WTC11 (cell line): ENCODE measurements at regions not wholly inside any gene's neighbourhood (a gene's known extent, or its start where the extent isn't known, plus 50 kb on each side); places are given as distances from the start of the nearest gene placed in this dataset.

Experiments
- ATAC-seq: fragments of 200-7000 bp; cut with Tn5 transposase; 2 replicates; pipeline ENCODE4 v1.10.0; 2021; ENCODE audit warnings: mild to moderate bottlenecking, moderate library complexity
- CTCF ChIA-PET: fragments of 300-600 bp; sonication (Branson Sonifier 250); formaldehyde crosslinking; loops from one replicate; lab custom pipeline; 2021; ENCODE audit warnings: antibody characterized with exemption; lab: Charles Lee
- POLR2A ChIA-PET: fragments of 350-600 bp; sonication (Branson Sonifier 250); formaldehyde crosslinking; loops from one replicate; lab custom pipeline; 2021; ENCODE audit warnings: antibody characterized with exemption; lab: Charles Lee
- DNase-seq: peaks from one replicate; pipeline ENCODE4 v3.0.0; 2021; ENCODE audit warnings: low spot score
- H3K27ac Mint-ChIP-seq: 2 replicates; pipeline ENCODE4 v1.8.0; 2021; ENCODE audit warnings: mixed read lengths
- H3K27me3 Mint-ChIP-seq: 2 replicates; pipeline ENCODE4 v1.8.0; 2021; ENCODE audit warnings: low read depth, mild to moderate bottlenecking, moderate library complexity, mixed read lengths
- H3K36me3 Mint-ChIP-seq: 2 replicates; pipeline ENCODE4 v1.8.0; 2021; ENCODE audit warnings: mixed read lengths
- H3K4me1 Mint-ChIP-seq: 2 replicates; pipeline ENCODE4 v1.8.0; 2022; ENCODE audit warnings: mixed read lengths
- H3K4me3 Mint-ChIP-seq: 2 replicates; pipeline ENCODE4 v1.8.0; 2021; ENCODE audit warnings: mild to moderate bottlenecking, moderate library complexity, mixed read lengths
- H3K9me3 Mint-ChIP-seq: 2 replicates; pipeline ENCODE4 v1.8.0; 2021; ENCODE audit warnings: mixed read lengths
- CREB1 ChIP-seq: sonication (generic); formaldehyde crosslinking; IDR thresholded peaks from 2 replicates; pipeline ENCODE4 v1.8.0; 2023; ENCODE audit warnings: mild to moderate bottlenecking, missing genetic modification reagents
- CREM ChIP-seq: sonication (generic); formaldehyde crosslinking; IDR thresholded peaks from 2 replicates; pipeline ENCODE4 v1.8.1; 2022; ENCODE audit warnings: mild to moderate bottlenecking, missing genetic modification reagents, moderate library complexity
- ELF4 ChIP-seq: sonication (generic); formaldehyde crosslinking; IDR thresholded peaks from 2 replicates; pipeline ENCODE4 v1.8.1; 2022; ENCODE audit warnings: low read depth, mild to moderate bottlenecking, moderate library complexity, missing genetic modification reagents
- GTF2I ChIP-seq: fragments of 250-450 bp; sonication (Bioruptor Pico); conservative IDR thresholded peaks from 2 replicates; pipeline ENCODE4 v1.4.0; 2021; ENCODE audit warnings: mild to moderate bottlenecking
- MXD4 ChIP-seq: fragments of 250-450 bp; sonication (Bioruptor Pico); IDR thresholded peaks from 2 replicates; pipeline ENCODE4 v1.8.0; 2021; ENCODE audit warnings: mild to moderate bottlenecking, moderate library complexity, borderline replicate concordance
- MYBL2 ChIP-seq: sonication (generic); formaldehyde crosslinking; IDR thresholded peaks from 2 replicates; pipeline ENCODE4 v1.8.1; 2023; ENCODE audit warnings: mild to moderate bottlenecking, moderate library complexity, missing genetic modification reagents
- NFATC4 ChIP-seq: fragments of 250-450 bp; sonication (Bioruptor Pico); IDR thresholded peaks from 2 replicates; pipeline ENCODE4 v1.9.0; 2021; ENCODE audit warnings: mild to moderate bottlenecking
- TCF7 ChIP-seq: sonication (generic); formaldehyde crosslinking; IDR thresholded peaks from 2 replicates; pipeline ENCODE4 v1.8.0; 2022; ENCODE audit warnings: mild to moderate bottlenecking, low read depth, missing genetic modification reagents, moderate library complexity
- TEAD4 ChIP-seq: sonication (generic); formaldehyde crosslinking; IDR thresholded peaks from 2 replicates; pipeline ENCODE4 v1.8.0; 2022; ENCODE audit warnings: mild to moderate bottlenecking, missing genetic modification reagents
- ZNF138 ChIP-seq: sonication (generic); formaldehyde crosslinking; conservative IDR thresholded peaks from 2 replicates; pipeline ENCODE4 v1.8.1; 2022; ENCODE audit warnings: mild to moderate bottlenecking, moderate library complexity, missing genetic modification reagents
- ZNF263 ChIP-seq: sonication (generic); formaldehyde crosslinking; IDR thresholded peaks from 2 replicates; pipeline ENCODE4 v1.8.1; 2022; ENCODE audit warnings: low read depth, mild to moderate bottlenecking, moderate library complexity, missing genetic modification reagents
- TF ChIP-seq, protein P1 (sequence below): sonication (generic); formaldehyde crosslinking; IDR thresholded peaks from 2 replicates; pipeline ENCODE4 v1.8.1; 2022; ENCODE audit warnings: missing genetic modification reagents, borderline replicate concordance
- TF ChIP-seq, protein P2 (sequence below): fragments of 250-450 bp; sonication (Bioruptor Pico); IDR thresholded peaks from 2 replicates; pipeline ENCODE4 v1.9.0; 2021; ENCODE audit warnings: mild to moderate bottlenecking, borderline replicate concordance
- TF ChIP-seq, protein P3 (sequence below): sonication (generic); formaldehyde crosslinking; IDR thresholded peaks from 2 replicates; pipeline ENCODE4 v1.8.1; 2023; ENCODE audit warnings: mild to moderate bottlenecking, missing genetic modification reagents, borderline replicate concordance
- TF ChIP-seq, protein P4 (sequence below): sonication (generic); formaldehyde crosslinking; conservative IDR thresholded peaks from 2 replicates; pipeline ENCODE4 v1.8.1; 2022; ENCODE audit warnings: mild to moderate bottlenecking, missing genetic modification reagents
- TF ChIP-seq, protein P5 (sequence below): fragments of 250-450 bp; sonication (Bioruptor Pico); IDR thresholded peaks from 2 replicates; pipeline ENCODE4 v1.9.0; 2021; ENCODE audit warnings: moderate library complexity, mild to moderate bottlenecking, inconsistent platforms, borderline replicate concordance

DNA sequence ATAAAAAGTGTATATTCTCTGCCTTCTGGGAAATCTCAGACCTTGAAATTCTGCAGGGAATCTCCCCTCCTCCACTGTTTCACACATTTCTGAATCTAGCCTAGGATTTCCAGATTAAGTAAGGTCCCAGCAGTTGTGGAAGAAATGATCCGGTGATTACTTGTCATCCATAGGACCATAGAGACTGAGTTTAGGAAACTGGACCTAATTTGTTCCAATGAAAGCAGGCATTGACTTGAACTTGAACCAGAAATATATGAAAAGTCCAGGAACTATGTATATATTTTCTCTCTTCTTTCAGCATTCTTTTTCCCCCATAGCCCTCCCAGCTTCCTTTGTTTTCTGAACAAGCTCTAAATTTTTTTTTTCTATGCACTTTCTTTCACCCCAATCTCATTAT is 149.5 kb upstream of the SPAG17 start:
- ChIA-PET POLR2A (no interaction called here), CTCF (interaction anchor here (1.1 kb wide), 1 partner anchor 111 kb away, joined by 3 read pairs; no protein-coding TSS in a partner anchor)
- Mint-ChIP-seq H3K27me3 (no peaks in the 10 kb centered on the region), H3K4me3 (no peak overlapping the region), H3K36me3 (no peaks in the 10 kb centered on the region), H3K27ac (no peak overlapping the region), H3K4me1 (peaks cover 15% of the 10 kb centered on the region), H3K9me3 (no peaks in the 10 kb centered on the region)
- no peak for DNase-seq
- ATAC-seq: no peak
- TF ChIP-seq ZNF263 (CRISPR knock-in tag) (no peak), CREM (CRISPR knock-in tag) (no peak), CREB1 (CRISPR knock-in tag) (no peak), NFATC4 (CRISPR knock-in tag) (no peak), TCF7 (CRISPR knock-in tag) (no peak), MXD4 (CRISPR knock-in tag) (no peak), GTF2I (no peak), MYBL2 (CRISPR knock-in tag) (no peak), ELF4 (CRISPR knock-in tag) (no peak), ZNF138 (CRISPR knock-in tag) (no peak), TEAD4 (CRISPR knock-in tag) (no peak)
- TF ChIP-seq, protein P1, sequence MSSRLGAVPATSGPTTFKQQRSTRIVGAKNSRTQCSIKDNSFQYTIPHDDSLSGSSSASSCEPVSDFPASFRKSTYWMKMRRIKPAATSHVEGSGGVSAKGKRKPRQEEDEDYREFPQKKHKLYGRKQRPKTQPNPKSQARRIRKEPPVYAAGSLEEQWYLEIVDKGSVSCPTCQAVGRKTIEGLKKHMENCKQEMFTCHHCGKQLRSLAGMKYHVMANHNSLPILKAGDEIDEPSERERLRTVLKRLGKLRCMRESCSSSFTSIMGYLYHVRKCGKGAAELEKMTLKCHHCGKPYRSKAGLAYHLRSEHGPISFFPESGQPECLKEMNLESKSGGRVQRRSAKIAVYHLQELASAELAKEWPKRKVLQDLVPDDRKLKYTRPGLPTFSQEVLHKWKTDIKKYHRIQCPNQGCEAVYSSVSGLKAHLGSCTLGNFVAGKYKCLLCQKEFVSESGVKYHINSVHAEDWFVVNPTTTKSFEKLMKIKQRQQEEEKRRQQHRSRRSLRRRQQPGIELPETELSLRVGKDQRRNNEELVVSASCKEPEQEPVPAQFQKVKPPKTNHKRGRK (CRISPR knock-in tag): no peak
- TF ChIP-seq, protein P2, sequence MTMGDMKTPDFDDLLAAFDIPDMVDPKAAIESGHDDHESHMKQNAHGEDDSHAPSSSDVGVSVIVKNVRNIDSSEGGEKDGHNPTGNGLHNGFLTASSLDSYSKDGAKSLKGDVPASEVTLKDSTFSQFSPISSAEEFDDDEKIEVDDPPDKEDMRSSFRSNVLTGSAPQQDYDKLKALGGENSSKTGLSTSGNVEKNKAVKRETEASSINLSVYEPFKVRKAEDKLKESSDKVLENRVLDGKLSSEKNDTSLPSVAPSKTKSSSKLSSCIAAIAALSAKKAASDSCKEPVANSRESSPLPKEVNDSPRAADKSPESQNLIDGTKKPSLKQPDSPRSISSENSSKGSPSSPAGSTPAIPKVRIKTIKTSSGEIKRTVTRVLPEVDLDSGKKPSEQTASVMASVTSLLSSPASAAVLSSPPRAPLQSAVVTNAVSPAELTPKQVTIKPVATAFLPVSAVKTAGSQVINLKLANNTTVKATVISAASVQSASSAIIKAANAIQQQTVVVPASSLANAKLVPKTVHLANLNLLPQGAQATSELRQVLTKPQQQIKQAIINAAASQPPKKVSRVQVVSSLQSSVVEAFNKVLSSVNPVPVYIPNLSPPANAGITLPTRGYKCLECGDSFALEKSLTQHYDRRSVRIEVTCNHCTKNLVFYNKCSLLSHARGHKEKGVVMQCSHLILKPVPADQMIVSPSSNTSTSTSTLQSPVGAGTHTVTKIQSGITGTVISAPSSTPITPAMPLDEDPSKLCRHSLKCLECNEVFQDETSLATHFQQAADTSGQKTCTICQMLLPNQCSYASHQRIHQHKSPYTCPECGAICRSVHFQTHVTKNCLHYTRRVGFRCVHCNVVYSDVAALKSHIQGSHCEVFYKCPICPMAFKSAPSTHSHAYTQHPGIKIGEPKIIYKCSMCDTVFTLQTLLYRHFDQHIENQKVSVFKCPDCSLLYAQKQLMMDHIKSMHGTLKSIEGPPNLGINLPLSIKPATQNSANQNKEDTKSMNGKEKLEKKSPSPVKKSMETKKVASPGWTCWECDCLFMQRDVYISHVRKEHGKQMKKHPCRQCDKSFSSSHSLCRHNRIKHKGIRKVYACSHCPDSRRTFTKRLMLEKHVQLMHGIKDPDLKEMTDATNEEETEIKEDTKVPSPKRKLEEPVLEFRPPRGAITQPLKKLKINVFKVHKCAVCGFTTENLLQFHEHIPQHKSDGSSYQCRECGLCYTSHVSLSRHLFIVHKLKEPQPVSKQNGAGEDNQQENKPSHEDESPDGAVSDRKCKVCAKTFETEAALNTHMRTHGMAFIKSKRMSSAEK (CRISPR knock-in tag): no peak
- TF ChIP-seq, protein P3, sequence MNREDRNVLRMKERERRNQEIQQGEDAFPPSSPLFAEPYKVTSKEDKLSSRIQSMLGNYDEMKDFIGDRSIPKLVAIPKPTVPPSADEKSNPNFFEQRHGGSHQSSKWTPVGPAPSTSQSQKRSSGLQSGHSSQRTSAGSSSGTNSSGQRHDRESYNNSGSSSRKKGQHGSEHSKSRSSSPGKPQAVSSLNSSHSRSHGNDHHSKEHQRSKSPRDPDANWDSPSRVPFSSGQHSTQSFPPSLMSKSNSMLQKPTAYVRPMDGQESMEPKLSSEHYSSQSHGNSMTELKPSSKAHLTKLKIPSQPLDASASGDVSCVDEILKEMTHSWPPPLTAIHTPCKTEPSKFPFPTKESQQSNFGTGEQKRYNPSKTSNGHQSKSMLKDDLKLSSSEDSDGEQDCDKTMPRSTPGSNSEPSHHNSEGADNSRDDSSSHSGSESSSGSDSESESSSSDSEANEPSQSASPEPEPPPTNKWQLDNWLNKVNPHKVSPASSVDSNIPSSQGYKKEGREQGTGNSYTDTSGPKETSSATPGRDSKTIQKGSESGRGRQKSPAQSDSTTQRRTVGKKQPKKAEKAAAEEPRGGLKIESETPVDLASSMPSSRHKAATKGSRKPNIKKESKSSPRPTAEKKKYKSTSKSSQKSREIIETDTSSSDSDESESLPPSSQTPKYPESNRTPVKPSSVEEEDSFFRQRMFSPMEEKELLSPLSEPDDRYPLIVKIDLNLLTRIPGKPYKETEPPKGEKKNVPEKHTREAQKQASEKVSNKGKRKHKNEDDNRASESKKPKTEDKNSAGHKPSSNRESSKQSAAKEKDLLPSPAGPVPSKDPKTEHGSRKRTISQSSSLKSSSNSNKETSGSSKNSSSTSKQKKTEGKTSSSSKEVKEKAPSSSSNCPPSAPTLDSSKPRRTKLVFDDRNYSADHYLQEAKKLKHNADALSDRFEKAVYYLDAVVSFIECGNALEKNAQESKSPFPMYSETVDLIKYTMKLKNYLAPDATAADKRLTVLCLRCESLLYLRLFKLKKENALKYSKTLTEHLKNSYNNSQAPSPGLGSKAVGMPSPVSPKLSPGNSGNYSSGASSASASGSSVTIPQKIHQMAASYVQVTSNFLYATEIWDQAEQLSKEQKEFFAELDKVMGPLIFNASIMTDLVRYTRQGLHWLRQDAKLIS (CRISPR knock-in tag): no peak
- TF ChIP-seq, protein P4, sequence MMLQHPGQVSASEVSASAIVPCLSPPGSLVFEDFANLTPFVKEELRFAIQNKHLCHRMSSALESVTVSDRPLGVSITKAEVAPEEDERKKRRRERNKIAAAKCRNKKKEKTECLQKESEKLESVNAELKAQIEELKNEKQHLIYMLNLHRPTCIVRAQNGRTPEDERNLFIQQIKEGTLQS (CRISPR knock-in tag): no peak
- TF ChIP-seq, protein P5, sequence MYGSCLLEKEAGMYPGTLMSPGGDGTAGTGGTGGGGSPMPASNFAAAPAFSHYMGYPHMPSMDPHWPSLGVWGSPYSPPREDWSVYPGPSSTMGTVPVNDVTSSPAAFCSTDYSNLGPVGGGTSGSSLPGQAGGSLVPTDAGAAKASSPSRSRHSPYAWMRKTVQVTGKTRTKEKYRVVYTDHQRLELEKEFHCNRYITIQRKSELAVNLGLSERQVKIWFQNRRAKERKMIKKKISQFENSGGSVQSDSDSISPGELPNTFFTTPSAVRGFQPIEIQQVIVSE: no peak
